Heart left ventricle (tissue), 13 donors: ENCODE measurements at regions not wholly inside any gene's neighbourhood (a gene's known extent, or its start where the extent isn't known, plus 50 kb on each side); places are given as distances from the start of the nearest gene placed in this dataset.

Source experiments
- POLR2A ChIP-seq, 2 donors: fragments of 450-650 bp; IDR thresholded peaks; one replicate each; pipeline ENCODE4 v1.6.1; 2017; ENCODE audit warnings: antibody characterized with exemption in 2 of 2, mild to moderate bottlenecking in 2 of 2, moderate library complexity in 2 of 2
- TF ChIP-seq, protein P1 (sequence below), 12 donors: fragments of 200-600 bp; sonication (generic) in 4 of 12; IDR thresholded peaks; one replicate each; pipeline versions ENCODE4 v1.5.0 to v1.8.0; 2018 to 2022; ENCODE audit warnings: antibody characterized with exemption in 12 of 12, mild to moderate bottlenecking in 5 of 12
- donor health status: ischemic (EF 13 %, LVEDD 7.1; RV severe dilation, severe dysfunction).
- donor health status: DM: no; HTN: yes; CAD: no.
- donor health status: DM: no; HTN: no; CAD: no.
- donor health status: ischemic (EF 25% LVEDD 6.9; RV normal size, moderate dysfunction).
- donor health status: ischemic (EF 25% LVEDD 5.7; RV mildly dilated, moderate dysfunction).
- donor health status: ischemic (EF 35%, LVEDD 5.7; RV mildly dilated, moderate dysfunction).
- donor health status: nonischemic (EF 11% LVEDD 7.7; RV severe dilation, severe dysfunction).
- donor health status: DM: yes; HTN: yes; CAD: no.
- donor health status: PGD.
- donor health status: ischemic (EF 29% LVEDD 5.4; RV normal size, mild dysfunction).
- donor health status: nonischemic (EF 23%, LVEDD 6.1; RV moderate dilation, normal function).

- TF ChIP-seq, protein P1, sequence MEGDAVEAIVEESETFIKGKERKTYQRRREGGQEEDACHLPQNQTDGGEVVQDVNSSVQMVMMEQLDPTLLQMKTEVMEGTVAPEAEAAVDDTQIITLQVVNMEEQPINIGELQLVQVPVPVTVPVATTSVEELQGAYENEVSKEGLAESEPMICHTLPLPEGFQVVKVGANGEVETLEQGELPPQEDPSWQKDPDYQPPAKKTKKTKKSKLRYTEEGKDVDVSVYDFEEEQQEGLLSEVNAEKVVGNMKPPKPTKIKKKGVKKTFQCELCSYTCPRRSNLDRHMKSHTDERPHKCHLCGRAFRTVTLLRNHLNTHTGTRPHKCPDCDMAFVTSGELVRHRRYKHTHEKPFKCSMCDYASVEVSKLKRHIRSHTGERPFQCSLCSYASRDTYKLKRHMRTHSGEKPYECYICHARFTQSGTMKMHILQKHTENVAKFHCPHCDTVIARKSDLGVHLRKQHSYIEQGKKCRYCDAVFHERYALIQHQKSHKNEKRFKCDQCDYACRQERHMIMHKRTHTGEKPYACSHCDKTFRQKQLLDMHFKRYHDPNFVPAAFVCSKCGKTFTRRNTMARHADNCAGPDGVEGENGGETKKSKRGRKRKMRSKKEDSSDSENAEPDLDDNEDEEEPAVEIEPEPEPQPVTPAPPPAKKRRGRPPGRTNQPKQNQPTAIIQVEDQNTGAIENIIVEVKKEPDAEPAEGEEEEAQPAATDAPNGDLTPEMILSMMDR (IDR thresholded peaks at IDR 0.05), result no peak
- no peak for TF ChIP-seq POLR2A (IDR thresholded peaks at IDR 0.05)
These were observed 248.4 kb downstream of the HHIPL2 start for GRCh38 chr1:222299524-222299923.
